NB4 (cell line): ENCODE measurements at regions not wholly inside any gene's neighbourhood (a gene's known extent, or its start where the extent isn't known, plus 50 kb on each side); places are given as distances from the start of the nearest gene placed in this dataset.

Experiments used
- DNase-seq: peaks from one replicate; pipeline ENCODE4 v3.0.0; 2010; ENCODE audit warnings: low read depth
- H3K4me3 ChIP-seq: one replicate; pipeline ENCODE4 v1.5.1; 2011; ENCODE audit warnings: mild to moderate bottlenecking, low read depth, low read length, moderate library complexity
- CTCF ChIP-seq: IDR thresholded peaks from one replicate; pipeline ENCODE4 v1.5.1; 2012; ENCODE audit warnings: low read depth, low read length
- MAX ChIP-seq: IDR thresholded peaks from 2 replicates; pipeline ENCODE4 v1.6.1; 2011; ENCODE audit warnings: low read depth, low read length
- MYC ChIP-seq: IDR thresholded peaks from 2 replicates; pipeline ENCODE4 v1.6.1; 2011; ENCODE audit warnings: low read depth, low read length
- POLR2A ChIP-seq: IDR thresholded peaks from 2 replicates; pipeline ENCODE4 v1.6.1; 2011; ENCODE audit warnings: mild to moderate bottlenecking; ENCODE audit not compliant: insufficient read length; ENCODE audit errors: extremely low read depth

GRCh38 chr18:63071701-63072141 lies 247.8 kb downstream of the BCL2 start:
- DNase-seq, result peak; percentile 61

GRCh38 chr18:63070767-63071502 lies 248.6 kb downstream of the BCL2 start:
- DNase-seq, result no peak
- no peak overlapping the region for H3K4me3 ChIP-seq
- no peak for TF ChIP-seq MAX
- TF ChIP-seq MYC, result no peak
- no peak for TF ChIP-seq CTCF
- no peak for TF ChIP-seq POLR2A

More at GRCh38 chr18:63071701-63072141, 247.8 kb downstream of the BCL2 start:
- no peak for TF ChIP-seq MYC
- no peak for TF ChIP-seq CTCF
- TF ChIP-seq MAX, result no peak
- TF ChIP-seq POLR2A, result no peak
- H3K4me3 ChIP-seq, result no peak overlapping the region

GRCh38 chr18:63069496-63069895 lies 250.1 kb downstream of the BCL2 start:
- TF ChIP-seq MYC (no peak), CTCF (no peak), MAX (no peak), POLR2A (no peak)
- DNase-seq, result no peak
- H3K4me3 ChIP-seq, result no peak overlapping the region

- no peak for DNase-seq
- H3K4me3 ChIP-seq, result no peak overlapping the region
- TF ChIP-seq MAX (no peak), POLR2A (no peak), CTCF (no peak), MYC (no peak)
Measured at GRCh38 chr18:63067939-63068338, 251.6 kb downstream of the BCL2 start.

GRCh38 chr18:63065172-63065571 lies 254.4 kb downstream of the BCL2 start:
- DNase-seq, result no peak
- TF ChIP-seq CTCF (no peak), MYC (no peak), POLR2A (no peak), MAX (no peak)
- no peak overlapping the region for H3K4me3 ChIP-seq

GRCh38 chr18:63063171-63063570 lies 256.4 kb downstream of the BCL2 start:
- TF ChIP-seq MAX, result no peak
- no peak for TF ChIP-seq MYC
- no peak for TF ChIP-seq POLR2A
- no peak for TF ChIP-seq CTCF
- no peak for DNase-seq
- H3K4me3 ChIP-seq, result no peak overlapping the region
